K562 (cell line): ENCODE measurements at regions not wholly inside any gene's neighbourhood (a gene's known extent, or its start where the extent isn't known, plus 50 kb on each side); places are given as distances from the start of the nearest gene placed in this dataset.

Experiments used
- CREB1 ChIP-seq, 2 experiments: sonication (generic) in 1 of 2; formaldehyde crosslinking in 1 of 2; IDR thresholded peaks; 2 replicates each; pipeline versions ENCODE4 v1.6.1 to v1.8.0; 2012 to 2022; ENCODE audit warnings: inconsistent platforms in 1 of 2, mild to moderate bottlenecking in 1 of 2, missing genetic modification reagents in 1 of 2, moderate library complexity in 1 of 2
- LEF1 ChIP-seq: fragments of 450-650 bp; IDR thresholded peaks from 2 replicates; pipeline ENCODE4 v1.6.1; 2016; ENCODE audit warnings: mild to moderate bottlenecking
- TF ChIP-seq, protein P1 (sequence below): sonication (generic); formaldehyde crosslinking; IDR thresholded peaks from 2 replicates; pipeline ENCODE4 v1.8.0; 2022; ENCODE audit warnings: missing genetic modification reagents, mild to moderate bottlenecking, borderline replicate concordance
- TF ChIP-seq, protein P2 (sequence below), 3 experiments: IDR thresholded peaks in 2 of 3; conservative IDR thresholded peaks in 1 of 3; 2 replicates each; pipeline ENCODE4 v1.5.1; 2011 to 2012; ENCODE audit warnings: low read length in 3 of 3, mild to moderate bottlenecking in 3 of 3, control low read depth in 2 of 3, improper control_type of control experiment in 1 of 3, inconsistent platforms in 1 of 3, low read depth in 1 of 3, mixed read lengths in 1 of 3, moderate library complexity in 1 of 3; ENCODE audit not compliant: insufficient read depth in 2 of 3

DNA sequence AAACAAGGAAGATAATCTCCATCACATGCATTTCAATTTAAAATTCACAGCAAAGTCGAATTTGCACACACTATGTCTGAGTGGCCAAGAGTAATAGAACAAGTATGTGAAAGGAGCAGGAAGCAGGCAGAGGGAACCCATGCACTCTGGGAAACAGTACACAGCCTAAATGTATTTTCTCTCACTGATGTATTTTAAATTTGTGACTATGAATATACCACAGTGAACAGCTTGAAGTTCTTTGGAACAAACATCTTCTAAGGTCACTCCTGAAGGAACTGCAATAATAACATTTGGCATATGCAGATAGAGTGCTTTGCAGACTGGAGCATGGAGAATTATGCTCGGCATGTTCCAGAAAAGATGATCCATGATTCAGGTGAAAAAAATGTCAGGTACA lies 223.1 kb upstream of the PKN2 start:
- TF ChIP-seq, protein P1, sequence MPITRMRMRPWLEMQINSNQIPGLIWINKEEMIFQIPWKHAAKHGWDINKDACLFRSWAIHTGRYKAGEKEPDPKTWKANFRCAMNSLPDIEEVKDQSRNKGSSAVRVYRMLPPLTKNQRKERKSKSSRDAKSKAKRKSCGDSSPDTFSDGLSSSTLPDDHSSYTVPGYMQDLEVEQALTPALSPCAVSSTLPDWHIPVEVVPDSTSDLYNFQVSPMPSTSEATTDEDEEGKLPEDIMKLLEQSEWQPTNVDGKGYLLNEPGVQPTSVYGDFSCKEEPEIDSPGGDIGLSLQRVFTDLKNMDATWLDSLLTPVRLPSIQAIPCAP (CRISPR knock-in tag) = no peak
- TF ChIP-seq LEF1 = no peak
- TF ChIP-seq, protein P2, sequence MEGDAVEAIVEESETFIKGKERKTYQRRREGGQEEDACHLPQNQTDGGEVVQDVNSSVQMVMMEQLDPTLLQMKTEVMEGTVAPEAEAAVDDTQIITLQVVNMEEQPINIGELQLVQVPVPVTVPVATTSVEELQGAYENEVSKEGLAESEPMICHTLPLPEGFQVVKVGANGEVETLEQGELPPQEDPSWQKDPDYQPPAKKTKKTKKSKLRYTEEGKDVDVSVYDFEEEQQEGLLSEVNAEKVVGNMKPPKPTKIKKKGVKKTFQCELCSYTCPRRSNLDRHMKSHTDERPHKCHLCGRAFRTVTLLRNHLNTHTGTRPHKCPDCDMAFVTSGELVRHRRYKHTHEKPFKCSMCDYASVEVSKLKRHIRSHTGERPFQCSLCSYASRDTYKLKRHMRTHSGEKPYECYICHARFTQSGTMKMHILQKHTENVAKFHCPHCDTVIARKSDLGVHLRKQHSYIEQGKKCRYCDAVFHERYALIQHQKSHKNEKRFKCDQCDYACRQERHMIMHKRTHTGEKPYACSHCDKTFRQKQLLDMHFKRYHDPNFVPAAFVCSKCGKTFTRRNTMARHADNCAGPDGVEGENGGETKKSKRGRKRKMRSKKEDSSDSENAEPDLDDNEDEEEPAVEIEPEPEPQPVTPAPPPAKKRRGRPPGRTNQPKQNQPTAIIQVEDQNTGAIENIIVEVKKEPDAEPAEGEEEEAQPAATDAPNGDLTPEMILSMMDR (IDR thresholded peaks at IDR 0.05 in 2 of 3, conservative IDR thresholded peaks at IDR 0.05 in 1 of 3; ENCODE audit: insufficient read depth in 2 of 3, low read depth in 1 of 3, low read length in 3 of 3) = no peak
- TF ChIP-seq CREB1 (IDR thresholded peaks at IDR 0.05) = no peak
- no peak for TF ChIP-seq CREB1 (CRISPR knock-in tag; IDR thresholded peaks at IDR 0.05)
